ENCODE measurements at regions not wholly inside any gene's neighbourhood (a gene's known extent, or its start where the extent isn't known, plus 50 kb on each side); places are given as distances from the start of the nearest gene placed in this dataset.

DNA sequence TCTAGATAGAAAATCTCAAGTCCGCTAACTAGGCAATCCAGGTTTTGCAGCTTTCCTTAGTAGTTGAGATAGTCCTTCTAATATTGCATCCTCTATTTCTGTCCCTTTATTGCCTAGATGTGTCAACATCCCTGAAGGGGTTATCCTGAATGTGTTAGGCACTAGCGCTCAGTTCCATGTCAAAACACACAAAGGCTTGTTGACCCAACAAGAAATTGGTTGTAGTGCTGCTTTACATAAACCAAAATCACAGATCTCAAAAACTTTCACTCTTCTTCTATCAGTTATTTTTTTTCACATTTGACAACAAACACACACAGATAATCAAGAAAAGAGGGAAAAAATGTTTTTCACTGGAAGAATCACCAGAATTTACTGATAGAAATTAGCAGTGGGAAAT, 51.4 kb upstream of the SOX2 start:
- H3K27me3 ChIP-seq: peaks cover 0 to 7% (median 0%) of the 10 kb centered on the region in 9 donors
- no peak overlapping the region for H3K27ac ChIP-seq
- ATAC-seq (no peak), DNase-seq (no peak)
- no peaks in the 10 kb centered on the region for H3K4me1 ChIP-seq
- no peak overlapping the region for H3K4me3 ChIP-seq
- intact Hi-C loops (cut with DNase I): no loop called here
- H3K9me3 ChIP-seq: no peaks in the 10 kb centered on the region
- TF ChIP-seq, protein P1, sequence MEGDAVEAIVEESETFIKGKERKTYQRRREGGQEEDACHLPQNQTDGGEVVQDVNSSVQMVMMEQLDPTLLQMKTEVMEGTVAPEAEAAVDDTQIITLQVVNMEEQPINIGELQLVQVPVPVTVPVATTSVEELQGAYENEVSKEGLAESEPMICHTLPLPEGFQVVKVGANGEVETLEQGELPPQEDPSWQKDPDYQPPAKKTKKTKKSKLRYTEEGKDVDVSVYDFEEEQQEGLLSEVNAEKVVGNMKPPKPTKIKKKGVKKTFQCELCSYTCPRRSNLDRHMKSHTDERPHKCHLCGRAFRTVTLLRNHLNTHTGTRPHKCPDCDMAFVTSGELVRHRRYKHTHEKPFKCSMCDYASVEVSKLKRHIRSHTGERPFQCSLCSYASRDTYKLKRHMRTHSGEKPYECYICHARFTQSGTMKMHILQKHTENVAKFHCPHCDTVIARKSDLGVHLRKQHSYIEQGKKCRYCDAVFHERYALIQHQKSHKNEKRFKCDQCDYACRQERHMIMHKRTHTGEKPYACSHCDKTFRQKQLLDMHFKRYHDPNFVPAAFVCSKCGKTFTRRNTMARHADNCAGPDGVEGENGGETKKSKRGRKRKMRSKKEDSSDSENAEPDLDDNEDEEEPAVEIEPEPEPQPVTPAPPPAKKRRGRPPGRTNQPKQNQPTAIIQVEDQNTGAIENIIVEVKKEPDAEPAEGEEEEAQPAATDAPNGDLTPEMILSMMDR (IDR thresholded peaks at IDR 0.05): no peak
- TF ChIP-seq POLR2A (IDR thresholded peaks at IDR 0.05): no peak
- WGBS, 4 donors: 89 to 96% (median 94%) methylated on average over 2 of the region's 2 CpGs
- H3K36me3 ChIP-seq: no peaks in the 10 kb centered on the region

DNA sequence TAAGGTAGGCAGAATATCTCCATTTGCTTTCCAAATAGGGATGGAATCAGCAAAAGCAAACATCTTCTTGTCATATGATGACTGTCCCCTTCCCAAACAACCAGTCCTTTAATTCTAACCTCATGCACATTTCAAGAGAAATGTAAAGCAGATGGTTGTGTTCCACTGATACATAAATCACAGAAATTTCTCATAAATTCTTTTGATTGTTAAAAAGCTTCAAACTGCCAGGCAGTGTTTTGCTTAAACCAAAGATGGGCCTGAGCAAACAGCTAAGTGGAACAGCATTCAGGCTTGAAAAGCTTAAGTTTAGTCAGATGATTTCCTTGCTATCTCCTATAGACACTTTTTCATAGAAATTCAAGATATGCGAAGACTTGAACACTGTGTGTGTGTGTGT, 74.3 kb upstream of the SOX2 start:
- no peak overlapping the region for H3K27ac ChIP-seq
- no peak for DNase-seq
- no peak for ATAC-seq
- intact Hi-C loops (cut with DNase I): no loop called here
- no peaks in the 10 kb centered on the region for H3K4me1 ChIP-seq
- H3K4me3 ChIP-seq: no peak overlapping the region
- TF ChIP-seq POLR2A (IDR thresholded peaks at IDR 0.05): no peak
- TF ChIP-seq, protein P1 (IDR thresholded peaks at IDR 0.05): no peak
- no peaks in the 10 kb centered on the region for H3K36me3 ChIP-seq
- 89 to 100% (median 92%) methylated on average over 1 of the region's 1 CpG for WGBS, 4 donors
- H3K9me3 ChIP-seq: no peaks in the 10 kb centered on the region
- no peaks in the 10 kb centered on the region for H3K27me3 ChIP-seq

DNA sequence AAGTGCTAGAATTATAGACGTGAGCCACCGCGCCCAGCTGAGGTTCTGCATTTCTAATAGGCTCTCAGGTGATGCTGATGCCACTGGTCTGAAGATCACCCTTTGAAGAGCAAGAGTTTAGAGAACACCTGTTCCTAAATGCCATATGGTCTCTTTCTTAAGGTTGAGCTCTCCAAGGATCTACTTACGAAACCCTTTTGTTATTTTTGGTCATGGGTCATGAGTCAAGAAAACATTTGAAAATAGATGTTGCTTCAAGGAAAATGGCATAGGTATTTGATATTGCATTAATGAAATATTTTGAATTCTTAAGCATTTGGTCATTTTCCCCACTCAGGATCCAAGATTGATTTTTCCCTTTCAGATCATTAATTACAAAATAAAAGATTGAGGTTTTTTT, 74.7 kb upstream of the SOX2 start:
- no peak overlapping the region for H3K4me3 ChIP-seq
- H3K4me1 ChIP-seq: no peaks in the 10 kb centered on the region
- ATAC-seq: no peak
- no peak for DNase-seq
- 92 to 96% (median 93%) methylated on average over 4 of the region's 4 CpGs for WGBS, 4 donors
- TF ChIP-seq POLR2A (IDR thresholded peaks at IDR 0.05): no peak
- TF ChIP-seq, protein P1 (IDR thresholded peaks at IDR 0.05): no peak
- no peaks in the 10 kb centered on the region for H3K9me3 ChIP-seq
- H3K27ac ChIP-seq: no peak overlapping the region
- intact Hi-C loops (cut with DNase I): no loop called here
- no peaks in the 10 kb centered on the region for H3K27me3 ChIP-seq
- no peaks in the 10 kb centered on the region for H3K36me3 ChIP-seq

DNA sequence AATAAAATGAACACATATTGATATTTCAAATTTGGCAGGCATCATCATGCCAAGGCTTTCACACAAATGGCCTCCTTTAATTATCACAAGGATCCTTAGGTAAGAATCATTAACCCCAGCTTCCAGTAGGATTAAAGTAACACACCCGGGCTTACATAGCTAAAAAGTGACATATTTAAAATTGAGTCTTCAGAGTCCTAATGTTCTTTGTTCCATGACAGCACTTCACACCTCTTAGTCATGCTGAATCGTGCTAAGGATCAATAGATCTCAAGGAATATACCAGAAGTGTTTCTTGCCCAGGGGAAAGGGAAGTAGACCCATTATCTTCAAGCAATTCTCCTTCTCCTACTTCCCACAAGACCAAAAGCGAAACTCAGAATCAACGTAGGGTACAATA, 76.6 kb upstream of the SOX2 start:
- intact Hi-C loops (cut with DNase I): no loop called here
- Histone ChIP-seq H3K36me3 (no peaks in the 10 kb centered on the region), H3K27ac (no peak overlapping the region), H3K4me3 (no peak overlapping the region), H3K9me3 (no peaks in the 10 kb centered on the region), H3K27me3 (no peaks in the 10 kb centered on the region), H3K4me1 (no peaks in the 10 kb centered on the region)
- no peak for DNase-seq
- WGBS, 4 donors: 80 to 87% (median 82%) methylated on average over 4 of the region's 4 CpGs
- TF ChIP-seq, protein P1 (IDR thresholded peaks at IDR 0.05): no peak
- no peak for TF ChIP-seq POLR2A (IDR thresholded peaks at IDR 0.05)
- no peak for ATAC-seq

All from heart left ventricle (tissue), 16 donors.